ENCODE measurements at regions not wholly inside any gene's neighbourhood (a gene's known extent, or its start where the extent isn't known, plus 50 kb on each side); places are given as distances from the start of the nearest gene placed in this dataset.

GRCh38 chr6:169131390-169131789 is 122.3 kb downstream of the THBS2 start:
- WGBS (ENCODE audit: insufficient coverage): 96% methylated on average over 3 of the region's 3 CpGs
- DNase-seq: no peak
- Histone ChIP-seq H3K9me3 (ENCODE audit: control insufficient read depth, insufficient read depth, low read length) (no peaks in the 10 kb centered on the region), H3K27me3 (ENCODE audit: control insufficient read depth, insufficient read depth, low read length) (no peaks in the 10 kb centered on the region), H3K36me3 (ENCODE audit: control insufficient read depth, insufficient read depth, low read length) (no peaks in the 10 kb centered on the region), H3K4me3 (ENCODE audit: low read length) (no peak overlapping the region), H3K4me1 (ENCODE audit: control insufficient read depth, insufficient read depth, low read length) (no peaks in the 10 kb centered on the region), H3K27ac (ENCODE audit: low read length) (no peak overlapping the region)
- peaks cover 12 to 21% of the 10 kb centered on the region in 2 donors for H3K27me3 Mint-ChIP-seq (ENCODE audit: low read depth in 2 of 2)
- no peak overlapping the region for H3K4me3 Mint-ChIP-seq
- no peak overlapping the region for H3K27ac Mint-ChIP-seq
- TF ChIP-seq CTCF (IDR thresholded peaks at IDR 0.05): no peak
- intact Hi-C loops (cut with micrococcal nuclease): no loop called here
- no peaks in the 10 kb centered on the region for H3K4me1 Mint-ChIP-seq
- H3K36me3 Mint-ChIP-seq: peaks cover 15% of the 10 kb centered on the region
- H3K9me3 Mint-ChIP-seq: peaks cover 2 to 4% of the 10 kb centered on the region in 2 donors
- no peak for ATAC-seq

DNA sequence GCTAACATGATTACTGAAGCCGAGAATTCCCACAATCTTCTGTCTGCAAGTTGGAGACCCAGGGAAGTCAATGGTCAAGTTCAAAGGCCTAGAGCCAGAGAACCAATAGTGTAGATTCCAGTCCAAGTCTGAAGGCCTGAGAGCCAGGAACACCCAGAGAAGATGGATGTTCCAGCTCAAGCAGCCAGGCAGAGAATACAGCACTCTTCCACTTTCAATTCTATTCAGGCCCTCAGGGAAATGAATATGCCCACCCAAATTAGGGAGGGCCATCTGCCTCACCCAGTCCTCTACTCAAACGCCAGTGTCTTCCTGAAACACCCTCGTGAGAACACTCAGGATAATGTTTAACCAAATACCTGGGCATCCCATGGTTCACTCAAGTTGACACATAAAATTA is 123.5 kb downstream of the THBS2 start:
- Histone ChIP-seq H3K4me3 (ENCODE audit: low read length) (no peak overlapping the region), H3K27ac (ENCODE audit: low read length) (no peak overlapping the region), H3K4me1 (ENCODE audit: control insufficient read depth, insufficient read depth, low read length) (no peaks in the 10 kb centered on the region), H3K36me3 (ENCODE audit: control insufficient read depth, insufficient read depth, low read length) (no peaks in the 10 kb centered on the region), H3K9me3 (ENCODE audit: control insufficient read depth, insufficient read depth, low read length) (no peaks in the 10 kb centered on the region), H3K27me3 (ENCODE audit: control insufficient read depth, insufficient read depth, low read length) (no peaks in the 10 kb centered on the region)
- peaks cover 15% of the 10 kb centered on the region for H3K36me3 Mint-ChIP-seq
- H3K27ac Mint-ChIP-seq: no peak overlapping the region
- no peaks in the 10 kb centered on the region for H3K4me1 Mint-ChIP-seq
- H3K9me3 Mint-ChIP-seq: peaks cover 2 to 4% of the 10 kb centered on the region in 2 donors
- TF ChIP-seq CTCF (IDR thresholded peaks at IDR 0.05): no peak
- 77% methylated on average over 3 of the region's 3 CpGs for WGBS (ENCODE audit: insufficient coverage)
- ATAC-seq (no peak), DNase-seq (no peak)
- intact Hi-C loops (cut with micrococcal nuclease): no loop called here
- peaks cover 12 to 20% of the 10 kb centered on the region in 2 donors for H3K27me3 Mint-ChIP-seq (ENCODE audit: low read depth in 2 of 2)
- H3K4me3 Mint-ChIP-seq: no peak overlapping the region

GRCh38 chr6:169121013-169121412 is 132.6 kb downstream of the THBS2 start:
- Mint-ChIP-seq H3K9me3 (no peaks in the 10 kb centered on the region), H3K36me3 (no peaks in the 10 kb centered on the region), H3K27me3 (ENCODE audit: low read depth in 2 of 2) (no peaks in the 10 kb centered on the region), H3K27ac (no peak overlapping the region), H3K4me1 (no peaks in the 10 kb centered on the region), H3K4me3 (no peak overlapping the region)
- 92% methylated on average over 3 of the region's 3 CpGs for WGBS (ENCODE audit: insufficient coverage)
- Histone ChIP-seq H3K27me3 (ENCODE audit: control insufficient read depth, insufficient read depth, low read length) (no peaks in the 10 kb centered on the region), H3K4me3 (ENCODE audit: low read length) (no peak overlapping the region), H3K4me1 (ENCODE audit: control insufficient read depth, insufficient read depth, low read length) (no peaks in the 10 kb centered on the region), H3K36me3 (ENCODE audit: control insufficient read depth, insufficient read depth, low read length) (no peaks in the 10 kb centered on the region), H3K9me3 (ENCODE audit: control insufficient read depth, insufficient read depth, low read length) (no peaks in the 10 kb centered on the region), H3K27ac (ENCODE audit: low read length) (no peak overlapping the region)
- ATAC-seq (no peak), DNase-seq (no peak)
- intact Hi-C loops (cut with micrococcal nuclease): no loop called here
- TF ChIP-seq CTCF (IDR thresholded peaks at IDR 0.05): no peak

GRCh38 chr6:169119669-169120068 is 134.0 kb downstream of the THBS2 start:
- no peak for TF ChIP-seq CTCF (IDR thresholded peaks at IDR 0.05)
- intact Hi-C loops (cut with micrococcal nuclease): no loop called here
- Mint-ChIP-seq H3K27me3 (ENCODE audit: low read depth in 2 of 2) (peaks cover 6 to 10% of the 10 kb centered on the region in 2 donors), H3K9me3 (no peaks in the 10 kb centered on the region), H3K27ac (no peak overlapping the region), H3K4me1 (no peaks in the 10 kb centered on the region), H3K36me3 (no peaks in the 10 kb centered on the region), H3K4me3 (no peak overlapping the region)
- 50% methylated on average over 1 of the region's 1 CpG for WGBS (ENCODE audit: insufficient coverage)
- Histone ChIP-seq H3K36me3 (ENCODE audit: control insufficient read depth, insufficient read depth, low read length) (no peaks in the 10 kb centered on the region), H3K27me3 (ENCODE audit: control insufficient read depth, insufficient read depth, low read length) (no peaks in the 10 kb centered on the region), H3K9me3 (ENCODE audit: control insufficient read depth, insufficient read depth, low read length) (no peaks in the 10 kb centered on the region), H3K4me1 (ENCODE audit: control insufficient read depth, insufficient read depth, low read length) (no peaks in the 10 kb centered on the region), H3K27ac (ENCODE audit: low read length) (no peak overlapping the region), H3K4me3 (ENCODE audit: low read length) (no peak overlapping the region)
- DNase-seq (no peak), ATAC-seq (no peak)

All from natural killer cell (primary cell).